SHP77 (cell line): ENCODE measurements at regions not wholly inside any gene's neighbourhood (a gene's known extent, or its start where the extent isn't known, plus 50 kb on each side); places are given as distances from the start of the nearest gene placed in this dataset.
"Not testable (repeated sequence)": the region's sequence is repeated elsewhere in the genome, so short reads cannot be mapped to it uniquely, and the experiment has no call there.

ENCODE experiments used
- DNase-seq, 2 experiments: peaks; one replicate each; lab custom pipeline; 2025; lab: John Stamatoyannopoulos, UW

DNA sequence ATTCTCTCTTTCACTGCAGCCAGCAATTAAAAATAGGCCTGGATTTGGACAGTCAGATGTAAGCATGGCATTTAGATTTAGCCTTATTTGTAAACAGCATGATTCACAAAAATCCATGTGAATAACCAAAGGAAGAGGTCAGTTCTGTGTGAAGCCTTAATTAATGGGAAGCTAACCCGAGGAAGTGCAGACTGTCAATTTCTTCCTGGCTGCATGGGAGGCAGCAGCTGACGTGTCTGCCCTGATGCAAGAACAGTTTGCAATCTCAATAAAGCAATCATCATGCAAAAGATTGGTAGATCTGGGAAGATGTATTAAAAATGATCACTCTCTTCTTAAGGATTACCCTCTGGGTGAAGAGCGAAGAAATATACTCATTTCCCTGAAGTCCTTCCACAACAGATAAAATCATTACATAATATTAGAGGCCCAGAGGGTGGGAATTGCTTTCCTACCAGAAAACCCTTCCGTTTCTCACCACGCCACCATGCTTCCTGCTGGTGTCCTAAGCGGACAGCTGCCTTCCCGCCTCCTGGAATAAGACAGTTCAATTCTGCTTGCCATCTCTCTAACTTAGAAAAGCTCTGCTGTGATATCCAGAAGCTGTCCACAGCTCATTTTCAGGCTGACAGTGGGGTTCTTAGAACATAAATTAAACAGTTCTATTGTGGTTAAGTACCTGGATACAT lies 526.7 kb upstream of the NRP1 start:
- DNase-seq: peak in 1 of 2 experiments; percentile 9

DNA sequence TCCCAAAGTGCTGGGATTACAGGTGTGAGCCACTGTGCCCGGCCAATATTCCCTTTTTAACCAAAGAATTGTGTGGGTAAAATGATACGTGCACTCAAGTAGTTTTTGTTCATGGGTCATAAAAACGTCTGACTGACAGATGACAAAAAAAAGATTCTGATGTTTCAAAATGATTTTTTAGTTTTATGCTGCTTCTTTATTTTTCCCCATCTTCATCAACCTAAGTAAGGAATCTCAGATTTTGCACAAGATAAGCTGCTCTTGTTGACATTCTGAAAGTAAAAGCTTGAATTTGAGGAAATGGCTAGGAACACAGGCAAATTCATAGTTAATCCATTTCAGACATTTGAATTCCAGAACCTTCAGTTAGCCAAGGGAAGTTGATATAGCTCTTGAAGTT lies 526.1 kb upstream of the NRP1 start:
- no peak for DNase-seq

DNA sequence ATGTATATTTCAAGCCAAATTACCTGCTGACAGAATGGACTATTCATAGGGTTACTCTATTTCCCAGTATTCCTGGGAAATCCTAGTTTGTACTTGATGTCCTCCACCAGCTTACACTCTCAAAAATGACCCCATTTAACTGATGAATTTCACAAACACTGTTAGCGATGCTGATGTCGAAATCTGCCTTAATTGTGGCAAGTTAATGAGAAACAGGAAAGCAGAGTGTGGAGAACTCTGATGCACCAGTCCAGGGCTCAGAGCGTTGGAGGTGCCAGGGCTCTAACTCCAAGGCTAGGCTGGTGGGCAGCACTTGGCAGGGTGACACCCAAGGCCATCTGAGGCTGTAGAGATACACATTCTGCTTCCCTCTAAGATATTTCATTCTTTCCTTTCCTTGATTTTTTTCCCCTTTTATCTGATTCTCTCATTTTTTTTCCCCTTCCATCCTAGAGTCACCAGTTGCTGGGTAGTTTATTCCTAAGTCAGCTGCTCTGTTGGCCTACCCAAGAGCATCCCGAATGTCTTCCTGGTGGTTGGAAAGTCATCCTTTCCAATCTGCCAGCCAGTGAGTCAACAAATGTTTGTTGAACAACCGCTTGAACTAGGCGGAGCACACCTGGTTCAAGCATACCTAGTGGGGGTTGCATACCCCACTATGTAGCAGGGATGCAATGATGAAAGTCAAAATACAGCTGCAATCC lies 525.0 kb upstream of the NRP1 start:
- DNase-seq: no peak

DNA sequence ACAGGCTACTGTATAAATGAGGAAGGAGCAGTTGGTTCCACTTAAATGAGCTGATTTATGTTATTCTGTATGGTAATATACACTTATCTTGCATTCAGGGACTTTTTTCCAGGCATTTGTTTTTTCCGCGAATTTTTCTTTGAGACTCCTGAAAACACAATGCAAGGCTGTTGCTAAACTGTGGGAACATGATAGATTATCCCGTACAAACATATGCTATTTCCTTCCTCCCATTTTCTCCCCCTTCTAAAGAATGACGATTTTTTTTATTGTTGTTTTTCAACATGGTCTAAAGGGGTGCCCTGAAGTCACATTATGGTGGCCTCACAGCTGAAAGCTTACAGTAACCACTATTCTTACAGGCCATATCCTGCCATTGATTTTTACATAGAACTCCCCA lies 523.9 kb upstream of the NRP1 start:
- DNase-seq: no peak

DNA sequence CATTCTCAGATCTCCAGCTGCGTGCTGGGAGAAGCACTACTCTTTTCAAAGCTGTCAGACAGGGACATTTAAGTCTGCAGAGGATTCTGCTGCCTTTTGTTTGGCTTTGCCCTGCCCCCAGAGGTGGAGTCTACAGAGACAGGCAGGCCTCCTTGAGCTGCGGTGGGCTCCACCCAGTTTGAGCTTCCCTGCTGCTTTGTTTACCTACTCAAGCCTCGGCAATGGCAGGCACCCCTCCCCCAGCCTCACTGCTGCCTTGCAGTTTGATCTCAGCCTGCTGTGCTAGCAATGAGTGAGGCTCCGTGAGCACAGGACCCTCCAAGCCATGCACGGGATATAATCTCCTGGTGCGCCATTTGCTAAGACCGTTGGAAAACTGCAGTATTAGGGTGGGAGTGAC lies 518.8 kb upstream of the NRP1 start:
- not testable (repeated sequence) for DNase-seq

DNA sequence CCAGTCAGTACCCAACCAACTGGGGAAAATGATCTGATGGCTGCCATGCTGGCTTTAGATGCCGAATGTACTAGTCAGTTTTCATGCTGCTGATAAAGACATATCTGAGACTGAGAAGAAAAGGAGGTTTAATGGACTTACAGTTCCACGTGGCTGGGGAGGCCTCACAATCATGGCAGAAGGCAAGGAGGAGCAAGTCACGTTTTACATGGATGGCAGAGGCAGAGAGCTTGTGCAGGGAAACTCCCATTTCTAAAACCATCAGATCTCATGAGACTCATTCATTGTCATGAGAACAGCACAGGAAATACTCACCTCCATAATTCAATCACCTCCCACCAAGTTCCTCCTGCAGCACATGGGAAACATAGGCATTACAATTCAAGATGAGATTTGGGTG lies 508.9 kb upstream of the NRP1 start:
- no peak for DNase-seq

DNA sequence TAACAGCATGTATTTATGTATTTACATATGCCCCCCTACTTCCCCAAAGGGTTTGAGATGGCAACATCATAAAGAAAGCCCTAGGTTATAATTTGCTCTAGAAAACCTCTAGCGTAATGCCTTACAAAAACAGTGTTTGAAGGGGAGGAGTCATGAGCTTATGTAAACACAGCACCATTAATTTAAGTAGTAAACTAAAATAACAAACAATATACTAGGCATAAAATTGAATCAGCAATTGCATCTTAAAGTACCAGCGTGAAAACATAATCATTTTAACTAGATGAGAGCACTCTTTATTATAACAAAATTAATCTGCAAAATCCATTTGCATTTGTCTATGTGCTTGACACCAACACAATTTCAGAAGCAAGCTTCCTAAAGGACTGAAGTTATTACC lies 507.2 kb upstream of the NRP1 start:
- no peak for DNase-seq

DNA sequence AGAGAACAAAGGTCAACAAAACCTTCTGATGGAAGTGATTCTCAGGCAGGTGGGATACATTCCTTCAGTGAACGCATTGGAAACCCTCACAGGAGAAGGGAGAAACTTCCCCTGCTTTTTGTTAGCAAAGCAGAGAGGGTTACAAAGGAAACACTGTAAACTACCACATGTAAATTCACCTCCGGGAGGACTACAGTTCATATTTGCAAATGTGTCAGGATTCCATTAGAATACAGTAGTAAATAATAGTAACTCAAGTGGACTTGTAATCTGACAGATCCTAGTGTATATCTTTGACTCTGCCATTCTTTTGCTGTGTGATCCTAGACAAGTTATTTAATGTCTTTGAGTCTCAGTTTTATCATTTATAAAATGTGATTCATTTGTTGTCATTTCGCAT lies 504.3 kb upstream of the NRP1 start:
- no peak for DNase-seq

DNA sequence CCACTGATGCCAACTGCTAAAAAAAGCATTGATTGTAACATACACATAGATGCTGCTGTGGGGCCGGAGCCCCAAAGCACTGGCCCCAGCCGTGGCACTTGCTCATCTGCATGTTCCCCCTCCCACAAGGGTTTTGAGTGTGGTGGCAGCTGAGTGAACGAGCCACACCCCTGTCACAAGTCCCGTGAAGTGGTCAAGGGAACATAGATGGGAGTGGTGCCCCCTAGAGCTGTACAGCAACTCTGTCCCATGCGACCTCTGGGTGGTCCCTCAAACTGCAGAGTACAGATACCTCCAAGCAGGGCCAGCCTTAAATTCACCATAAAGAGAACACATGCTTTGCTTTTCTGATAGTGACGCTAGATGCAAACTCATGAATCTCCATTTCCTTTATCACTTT lies 503.3 kb upstream of the NRP1 start:
- no peak for DNase-seq

DNA sequence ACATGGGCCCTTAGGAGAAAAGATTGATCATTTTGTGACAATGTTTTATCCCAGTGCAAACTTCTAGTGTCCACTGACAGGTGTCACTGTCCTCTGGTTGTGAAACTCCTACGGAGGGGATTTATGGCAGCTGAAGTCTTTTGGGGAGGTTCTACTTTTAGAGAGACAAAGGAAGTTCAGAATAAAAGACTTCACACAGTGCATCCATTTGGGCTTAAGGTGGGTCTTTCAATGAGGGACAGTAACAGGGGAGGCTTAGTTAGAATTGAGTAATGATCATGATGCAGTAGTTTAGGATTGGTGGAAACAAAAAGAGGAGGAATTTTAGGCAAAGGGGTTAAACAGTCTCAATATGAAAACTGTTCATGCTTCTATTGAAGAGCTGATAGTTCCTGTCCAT lies 501.1 kb upstream of the NRP1 start:
- no peak for DNase-seq

DNA sequence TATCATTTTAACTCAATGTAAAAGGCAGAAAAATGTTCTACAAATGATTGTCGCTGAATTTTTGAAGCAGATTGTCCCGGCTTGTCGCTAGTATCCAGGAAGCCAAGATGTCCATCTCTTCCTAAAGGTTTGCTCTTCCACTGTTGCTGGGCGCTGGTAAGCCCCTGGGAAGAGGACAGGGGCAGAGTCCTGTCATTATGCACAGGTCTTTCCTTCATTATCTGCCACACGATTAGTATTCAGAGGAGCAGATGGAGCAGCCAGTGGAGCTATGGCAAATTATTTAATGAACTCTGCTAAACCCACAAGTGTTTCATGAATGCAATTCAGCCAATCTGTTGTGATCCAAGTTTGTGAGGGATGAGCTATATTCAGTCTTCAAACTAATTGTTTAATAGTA lies 499.1 kb upstream of the NRP1 start:
- no peak for DNase-seq

DNA sequence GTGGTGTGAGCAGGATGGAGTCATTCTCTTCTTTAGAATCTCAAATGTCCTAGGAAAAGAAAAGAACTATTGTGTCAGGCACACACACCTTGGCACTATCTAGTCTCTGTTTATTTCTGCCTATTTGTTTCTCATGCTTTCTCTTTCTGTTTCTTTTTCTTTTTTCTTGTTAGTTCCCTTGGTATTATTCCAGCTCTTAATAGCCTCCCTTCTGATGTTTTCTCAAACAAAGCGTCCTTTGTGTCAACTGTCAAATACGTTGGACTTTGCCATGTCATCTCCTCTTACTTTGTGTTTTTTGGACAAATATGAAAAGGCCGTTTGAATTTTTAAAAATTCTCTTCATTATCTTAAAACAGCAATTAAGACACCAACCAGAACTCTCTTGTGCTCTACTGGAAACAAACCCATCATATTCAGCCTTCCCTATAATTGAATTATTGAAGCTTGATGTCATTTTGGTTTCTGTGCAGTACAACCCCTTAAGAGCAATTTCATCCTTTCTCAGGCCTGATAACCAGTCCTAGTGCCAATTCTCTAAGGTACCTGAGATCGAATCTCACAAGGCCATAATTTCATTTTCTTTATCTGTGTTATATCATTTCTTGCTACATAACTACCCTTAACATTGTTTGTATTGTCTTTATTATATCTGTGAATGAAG lies 497.8 kb upstream of the NRP1 start:
- DNase-seq: no peak

DNA sequence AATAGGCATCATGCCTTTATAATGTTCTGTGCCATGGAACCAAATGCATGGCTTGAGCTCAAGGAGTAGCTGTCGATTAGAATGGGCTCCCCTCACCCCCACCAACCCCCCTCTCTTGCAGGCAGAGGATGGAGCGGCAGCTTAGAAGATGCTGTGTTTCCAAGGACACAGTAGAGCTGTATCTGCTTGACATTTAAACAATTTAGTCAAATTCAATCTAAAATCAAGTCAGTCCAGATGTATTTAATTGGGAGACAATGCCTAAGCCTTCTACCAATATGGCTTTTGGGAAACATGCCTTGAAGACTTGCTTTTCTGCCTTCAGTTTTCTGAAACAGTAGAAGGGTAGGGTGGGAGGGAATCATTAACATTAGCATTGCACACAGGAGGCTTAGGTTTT lies 497.1 kb upstream of the NRP1 start:
- no peak for DNase-seq

DNA sequence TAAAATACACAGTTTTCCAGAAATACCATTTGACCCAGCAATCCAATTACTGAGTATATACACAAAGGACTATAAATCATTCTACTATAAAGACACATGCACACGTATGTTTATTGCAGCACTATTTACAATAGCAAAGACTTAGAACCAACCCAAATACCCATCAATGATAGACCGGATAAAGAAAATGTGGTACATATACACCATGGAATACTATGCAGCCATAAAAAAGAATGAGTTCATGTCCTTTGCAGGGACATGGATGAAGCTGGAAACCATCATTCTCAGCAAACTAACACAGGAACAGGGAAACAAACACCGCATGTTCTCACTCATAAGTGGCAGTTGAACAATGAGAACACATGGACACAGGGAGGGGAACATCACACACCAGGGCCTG lies 495.4 kb upstream of the NRP1 start:
- DNase-seq: not testable (repeated sequence)

DNA sequence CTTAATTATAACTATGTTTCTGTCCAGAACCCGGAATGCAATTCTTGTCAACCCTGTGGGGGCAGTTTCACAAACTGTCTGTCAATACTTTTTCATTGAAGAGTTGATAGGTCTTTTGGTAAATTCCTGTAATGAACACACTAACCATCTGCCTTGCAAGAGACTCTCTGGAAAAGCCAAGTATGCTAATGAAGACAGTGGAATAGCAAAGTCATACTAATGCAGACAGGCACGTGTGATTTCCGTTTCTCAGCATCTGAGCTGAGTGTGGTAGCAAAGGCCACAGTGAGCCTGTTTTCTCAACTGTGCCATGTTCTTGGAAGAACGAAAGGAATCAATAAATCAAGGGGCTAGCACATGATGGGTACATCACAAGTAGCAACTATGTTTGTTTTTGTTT lies 494.1 kb upstream of the NRP1 start:
- no peak for DNase-seq

DNA sequence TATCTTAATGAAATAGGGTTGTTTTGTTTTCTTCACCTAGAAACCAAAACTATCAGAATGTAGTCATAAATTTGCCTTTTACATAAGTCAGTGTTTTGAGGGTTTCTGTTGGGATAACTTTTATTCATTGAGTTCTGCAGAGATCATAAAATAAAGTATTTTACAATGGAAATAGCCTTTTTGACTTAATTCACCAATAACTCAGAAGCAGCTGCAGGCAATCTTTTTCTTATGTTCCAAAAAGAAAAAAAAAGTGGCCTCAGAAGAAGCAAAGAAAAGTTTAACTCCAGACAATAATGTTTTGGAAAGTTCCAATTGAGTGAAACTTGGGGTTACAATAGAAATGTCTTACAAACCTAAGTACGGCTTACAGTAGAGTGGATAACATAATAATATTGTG lies 491.7 kb upstream of the NRP1 start:
- no peak for DNase-seq

DNA sequence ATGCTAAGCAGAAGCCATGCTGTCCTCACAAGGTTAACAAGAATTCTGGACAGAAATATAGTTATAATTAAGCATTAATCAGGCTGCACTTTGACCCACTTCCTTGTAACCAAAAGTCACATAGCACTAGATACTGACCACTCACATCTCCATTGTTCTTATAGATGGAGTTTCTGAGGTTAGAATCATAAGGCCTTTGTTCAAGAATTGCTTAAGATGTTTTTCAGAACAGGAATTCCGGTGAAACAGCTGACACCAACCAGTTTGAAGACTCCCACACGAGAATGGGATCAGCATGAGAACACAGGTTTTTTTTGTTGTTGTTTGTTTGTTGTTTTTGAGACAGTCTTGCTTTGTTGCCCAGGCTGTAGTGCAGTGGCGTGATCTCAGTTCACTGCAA lies 488.3 kb upstream of the NRP1 start:
- DNase-seq: no peak

DNA sequence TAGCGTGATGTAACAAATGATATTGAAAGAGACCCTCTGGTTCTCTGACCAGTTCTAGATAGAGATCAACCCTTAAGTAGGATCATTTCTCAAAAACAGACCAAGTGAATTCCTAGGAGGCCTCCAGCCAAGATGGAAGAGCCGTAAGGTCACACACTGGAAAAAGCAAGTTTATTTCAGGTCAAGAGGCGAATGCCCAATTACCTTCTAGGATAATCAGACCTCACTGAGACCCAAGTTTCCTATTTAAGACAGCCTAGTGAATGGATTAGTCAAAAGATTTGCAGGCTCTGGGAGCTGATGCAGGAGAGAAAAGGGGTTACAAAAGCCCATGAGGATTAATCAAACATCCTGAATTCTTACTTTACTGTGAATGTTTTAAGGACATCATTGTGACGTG lies 486.1 kb upstream of the NRP1 start:
- no peak for DNase-seq

DNA sequence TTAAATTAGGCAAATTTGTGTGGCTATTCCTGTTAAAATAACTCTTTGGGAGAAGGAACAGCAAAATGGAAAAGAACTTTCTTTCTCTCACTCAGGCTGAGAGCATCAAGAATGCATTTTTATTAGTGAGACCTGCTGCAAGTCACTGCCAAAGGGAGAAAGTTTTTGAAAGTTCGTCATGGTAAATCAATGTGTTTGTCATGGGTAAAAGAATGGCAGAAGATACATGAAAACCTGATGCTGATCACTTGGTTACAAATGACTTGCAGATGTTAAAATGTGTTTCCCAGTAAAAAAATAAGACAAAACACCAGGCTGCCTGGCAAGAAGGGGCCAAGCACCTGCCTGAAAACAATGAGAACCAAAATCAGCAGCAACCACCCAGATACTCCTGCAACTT lies 484.7 kb upstream of the NRP1 start:
- no peak for DNase-seq

DNA sequence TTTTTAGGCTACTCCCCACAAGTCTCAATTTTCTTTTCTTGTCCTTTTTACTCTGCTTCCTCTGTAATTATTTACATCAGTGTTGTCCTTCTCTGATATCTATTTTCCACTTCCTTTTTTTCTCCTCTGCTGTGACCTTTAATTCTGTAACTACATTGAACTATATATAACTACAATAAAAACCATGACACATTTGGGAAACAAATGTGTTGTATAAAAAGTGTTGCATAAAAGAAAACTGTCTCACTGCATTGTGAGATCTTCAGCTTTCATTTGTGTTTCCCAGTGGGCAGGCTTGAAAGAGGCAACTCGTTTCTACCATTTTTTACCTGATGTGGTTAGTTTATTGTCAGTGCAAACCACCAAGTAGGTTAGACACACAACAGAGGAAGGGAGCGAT lies 483.9 kb upstream of the NRP1 start:
- no peak for DNase-seq

DNA sequence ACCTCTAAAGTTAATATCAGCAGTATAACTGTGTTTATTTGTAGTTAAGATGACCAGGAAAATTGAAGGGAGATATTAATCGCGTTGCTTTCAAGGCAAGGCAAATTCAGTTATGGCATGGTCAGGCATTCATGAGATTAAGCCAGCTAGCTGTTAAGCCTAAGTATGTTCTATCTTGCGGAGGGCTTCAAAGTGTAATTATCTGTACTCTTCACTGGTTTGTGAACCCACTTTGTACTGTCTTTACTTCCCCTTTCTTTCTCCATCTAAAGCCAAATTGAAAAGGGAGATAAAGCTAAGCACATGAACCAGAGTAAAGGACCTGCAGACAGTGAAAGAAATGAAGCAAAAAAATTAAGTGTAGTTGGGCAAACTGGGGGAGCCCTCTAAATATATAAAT lies 483.1 kb upstream of the NRP1 start:
- no peak for DNase-seq

DNA sequence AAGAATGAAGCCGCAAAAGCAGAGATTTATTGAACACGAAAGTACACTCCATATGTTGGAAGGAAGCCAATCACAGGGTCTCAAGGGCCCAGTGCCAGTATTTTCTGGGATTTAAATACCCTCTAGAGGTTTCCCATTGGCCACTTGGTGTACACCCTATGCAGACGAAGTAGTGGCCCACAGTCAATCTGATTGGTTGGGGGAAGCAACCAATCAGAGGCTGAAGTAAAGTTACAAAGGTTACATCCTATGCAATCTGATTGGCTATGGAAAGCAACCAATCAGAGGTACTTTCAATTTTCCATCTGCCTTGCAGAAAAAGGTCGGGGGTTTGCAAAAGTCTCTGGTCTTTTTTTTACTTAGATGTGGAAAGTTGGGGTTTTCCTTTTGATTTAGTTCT lies 481.3 kb upstream of the NRP1 start:
- DNase-seq: no peak

DNA sequence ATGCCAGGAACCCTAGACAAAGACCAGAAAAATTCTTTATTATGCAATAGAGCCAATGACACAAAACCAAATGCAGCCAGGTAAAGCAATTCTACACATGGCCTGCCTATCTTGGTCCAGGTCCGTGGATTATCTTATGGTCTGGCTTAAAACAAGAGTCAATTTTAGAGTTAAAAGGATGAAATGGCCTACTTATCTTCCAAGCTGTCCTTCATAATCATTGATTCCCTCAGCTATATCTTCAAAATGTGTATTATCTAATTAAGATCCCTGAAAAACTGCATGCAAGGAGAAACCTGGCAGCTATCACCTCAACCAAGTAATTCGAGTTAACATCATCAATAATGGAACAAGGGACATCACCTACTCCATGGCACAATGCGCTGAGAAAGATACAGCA lies 479.4 kb upstream of the NRP1 start:
- no peak for DNase-seq

DNA sequence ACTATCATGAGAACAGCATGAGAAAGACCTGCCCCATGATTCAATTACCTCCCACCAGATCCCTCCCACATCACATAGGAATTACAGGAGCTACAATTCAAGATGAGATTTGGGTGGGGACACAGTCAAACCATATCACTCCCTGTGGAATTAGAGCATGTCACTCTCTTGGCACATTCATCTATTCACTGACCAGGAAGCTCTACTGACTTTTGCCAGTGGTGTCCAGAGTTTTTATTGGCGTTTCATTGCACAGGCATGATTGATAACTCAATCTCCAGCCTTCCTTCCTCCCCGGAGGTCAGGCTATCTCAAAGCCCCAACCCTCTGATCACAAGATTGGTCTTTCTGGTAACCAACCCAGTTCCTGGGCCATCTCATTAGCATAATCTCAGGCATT lies 478.9 kb upstream of the NRP1 start:
- DNase-seq: no peak
